H9 (cell line): ENCODE measurements at regions not wholly inside any gene's neighbourhood (a gene's known extent, or its start where the extent isn't known, plus 50 kb on each side); places are given as distances from the start of the nearest gene placed in this dataset.

Experiments used
- DNase-seq: peaks from one replicate; pipeline ENCODE4 v3.0.0-alpha.2; 2017
- H2AFZ ChIP-seq: one replicate; pipeline ENCODE4 v1.6.1; 2013; ENCODE audit warnings: mild to moderate bottlenecking, low read length, control low read depth, moderate library complexity
- H2AK5ac ChIP-seq: 2 replicates; pipeline ENCODE4 v1.6.1; 2013; ENCODE audit warnings: low read length, control low read depth, mixed read lengths; ENCODE audit not compliant: insufficient read length
- H2BK120ac ChIP-seq: one replicate; pipeline ENCODE4 v1.6.1; 2013; ENCODE audit warnings: low read depth, mild to moderate bottlenecking, low read length, control low read depth, inconsistent platforms; ENCODE audit not compliant: poor library complexity, severe bottlenecking
- H2BK12ac ChIP-seq: 2 replicates; pipeline ENCODE4 v1.6.1; 2013; ENCODE audit warnings: low read length, control low read depth, mixed read lengths, low read depth; ENCODE audit not compliant: insufficient read length
- H2BK15ac ChIP-seq: 2 replicates; pipeline ENCODE4 v1.6.1; 2013; ENCODE audit warnings: low read depth, low read length, control low read depth
- H2BK20ac ChIP-seq: one replicate; pipeline ENCODE4 v1.6.1; 2013; ENCODE audit warnings: low read depth, mild to moderate bottlenecking, low read length, control low read depth, inconsistent platforms; ENCODE audit not compliant: poor library complexity, severe bottlenecking
- H2BK5ac ChIP-seq: 2 replicates; pipeline ENCODE4 v1.6.1; 2013; ENCODE audit warnings: low read length, control low read depth, mixed read lengths; ENCODE audit not compliant: insufficient read length
- H3K14ac ChIP-seq: 2 replicates; pipeline ENCODE4 v1.6.1; 2013; ENCODE audit warnings: low read length, control low read depth; ENCODE audit not compliant: insufficient read depth
- H3K18ac ChIP-seq: 2 replicates; pipeline ENCODE4 v1.6.1; 2013; ENCODE audit warnings: low read depth, mild to moderate bottlenecking, mixed read lengths, low read length, control low read depth; ENCODE audit not compliant: insufficient read length
- H3K23ac ChIP-seq: 2 replicates; pipeline ENCODE4 v1.6.1; 2013; ENCODE audit warnings: low read length, control low read depth, mixed read lengths, low read depth; ENCODE audit not compliant: insufficient read length
- H3K23me2 ChIP-seq: 2 replicates; pipeline ENCODE4 v1.6.1; 2013; ENCODE audit warnings: low read depth, mild to moderate bottlenecking, mixed read lengths, low read length, control low read depth; ENCODE audit not compliant: insufficient read length, poor library complexity, severe bottlenecking
- H3K27ac ChIP-seq: 2 replicates; pipeline ENCODE4 v1.5.1; 2013; ENCODE audit warnings: low read length, control low read depth, mixed read lengths, low read depth; ENCODE audit not compliant: insufficient read length
- H3K27me3 ChIP-seq: 2 replicates; pipeline ENCODE4 v1.6.1; 2013; ENCODE audit warnings: low read length, control low read depth, inconsistent platforms; ENCODE audit not compliant: insufficient read depth
- H3K4ac ChIP-seq: 2 replicates; pipeline ENCODE4 v1.6.1; 2013; ENCODE audit warnings: low read depth, mild to moderate bottlenecking, control low read depth, inconsistent platforms, low read length, moderate library complexity
- H3K4me1 ChIP-seq: 2 replicates; pipeline ENCODE4 v1.6.1; 2013; ENCODE audit warnings: low read length, control low read depth, inconsistent platforms; ENCODE audit not compliant: insufficient read depth
- H3K4me2 ChIP-seq: 2 replicates; pipeline ENCODE4 v1.6.1; 2013; ENCODE audit warnings: low read length, control low read depth, mixed read lengths; ENCODE audit not compliant: insufficient read length, insufficient read depth
- H3K56ac ChIP-seq: 2 replicates; pipeline ENCODE4 v1.6.1; 2013; ENCODE audit warnings: low read depth, mild to moderate bottlenecking, mixed read lengths, low read length, control low read depth; ENCODE audit not compliant: insufficient read length
- H3K79me1 ChIP-seq: 2 replicates; pipeline ENCODE4 v1.6.1; 2013; ENCODE audit warnings: low read depth, mild to moderate bottlenecking, moderate library complexity, low read length, control low read depth, inconsistent platforms; ENCODE audit not compliant: insufficient read depth, poor library complexity, severe bottlenecking
- H3K79me2 ChIP-seq: 2 replicates; pipeline ENCODE4 v1.6.1; 2013; ENCODE audit warnings: low read length, control low read depth, inconsistent platforms; ENCODE audit not compliant: insufficient read depth
- H3K9ac ChIP-seq: 2 replicates; pipeline ENCODE4 v1.6.1; 2013; ENCODE audit warnings: low read length, control low read depth, mixed read lengths; ENCODE audit not compliant: insufficient read length; ENCODE audit errors: extremely low read depth
- H3K9me3 ChIP-seq: one replicate; pipeline ENCODE4 v1.6.1; 2013; ENCODE audit warnings: low read depth, low read length, inconsistent platforms; ENCODE audit not compliant: control insufficient read depth
- H3T11ph ChIP-seq: one replicate; pipeline ENCODE4 v1.6.1; 2013; ENCODE audit warnings: mild to moderate bottlenecking, low read length, control low read depth, inconsistent platforms
- H4K20me1 ChIP-seq: one replicate; pipeline ENCODE4 v1.6.1; 2013; ENCODE audit not compliant: control insufficient read depth, insufficient read length, insufficient read depth
- H4K5ac ChIP-seq: 2 replicates; pipeline ENCODE4 v1.6.1; 2013; ENCODE audit warnings: low read depth, mild to moderate bottlenecking, mixed read lengths, low read length, control low read depth; ENCODE audit not compliant: insufficient read length
- H4K8ac ChIP-seq: replicated peaks from 2 replicates; pipeline ENCODE4 v1.6.1; 2013; ENCODE audit warnings: low read length, control low read depth, mixed read lengths, low read depth; ENCODE audit not compliant: insufficient read length
- H4K91ac ChIP-seq: 2 replicates; pipeline ENCODE4 v1.6.1; 2013; ENCODE audit warnings: low read depth, mild to moderate bottlenecking, moderate library complexity, mixed read lengths, low read length, control low read depth; ENCODE audit not compliant: insufficient read length
- H3K27ac Mint-ChIP-seq, 3 experiments: 2 replicates in 2 of 3; 3 replicates in 1 of 3; pipeline ENCODE4 v1.8.0; 2020 to 2021; ENCODE audit warnings: mixed read lengths in 3 of 3, mild to moderate bottlenecking in 1 of 3, moderate library complexity in 1 of 3
- H3K27me3 Mint-ChIP-seq: 2 replicates; pipeline ENCODE4 v1.8.0; 2021; ENCODE audit warnings: low read depth, mild to moderate bottlenecking, moderate library complexity, mixed read lengths
- H3K36me3 Mint-ChIP-seq, 3 experiments: 2 replicates in 2 of 3; 3 replicates in 1 of 3; pipeline ENCODE4 v1.8.0; 2020 to 2021; ENCODE audit warnings: low read depth in 3 of 3, mixed read lengths in 3 of 3; ENCODE audit not compliant: insufficient read depth in 1 of 3
- H3K4me1 Mint-ChIP-seq, 2 experiments: 2 replicates each; pipeline ENCODE4 v1.8.0; 2020; ENCODE audit warnings: mixed read lengths in 2 of 2
- H3K4me3 Mint-ChIP-seq, 2 experiments: 2 replicates in 1 of 2; 3 replicates in 1 of 2; pipeline ENCODE4 v1.8.0; 2020 to 2021; ENCODE audit warnings: mild to moderate bottlenecking in 2 of 2, mixed read lengths in 2 of 2, moderate library complexity in 1 of 2
- H3K9me3 Mint-ChIP-seq, 2 experiments: 2 replicates in 1 of 2; 3 replicates in 1 of 2; pipeline ENCODE4 v1.8.0; 2020; ENCODE audit warnings: mild to moderate bottlenecking in 2 of 2, mixed read lengths in 2 of 2, moderate library complexity in 1 of 2
- WGBS: extraction: QIAGEN DNeasy Blood & Tissue Kit; methylation state at CpG from one replicate; pipeline ENCODE4 v1.1.7; 2013; ENCODE audit warnings: missing lambda C conversion rate, low lambda C conversion rate, mixed read lengths; ENCODE audit not compliant: insufficient read length; ENCODE audit errors: extremely low coverage; 5-methylcytosine and 5-hydroxymethylcytosine counted together
- TF ChIP-seq, protein P1 (sequence below): fragments of 200-600 bp; sonication (generic); conservative IDR thresholded peaks from 3 replicates; pipeline ENCODE4 v1.8.0; 2021; ENCODE audit warnings: antibody characterized with exemption, mild to moderate bottlenecking

DNA sequence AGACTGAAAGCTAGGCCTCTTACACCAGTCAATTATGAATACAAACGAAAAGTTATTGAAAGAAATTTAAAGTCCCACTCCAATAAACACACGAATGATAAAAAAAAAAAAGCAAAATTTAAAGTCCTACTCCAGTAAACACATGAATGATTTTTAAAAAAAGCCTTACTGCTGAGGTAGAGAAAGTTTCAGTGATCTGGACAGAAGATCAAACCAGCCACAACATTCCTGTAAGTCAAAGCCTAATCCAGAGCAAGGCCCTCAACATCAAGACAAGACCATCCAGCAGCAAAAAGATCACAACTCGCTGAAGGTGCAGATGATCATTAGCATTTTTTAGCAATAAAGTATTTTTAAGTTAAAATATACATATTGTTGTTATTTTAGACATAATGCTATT is 95.6 kb upstream of the LIPC start:
- Mint-ChIP-seq H3K27me3 (no peaks in the 10 kb centered on the region), H3K9me3 (peaks cover 2 to 4% of the 10 kb centered on the region in 2 experiments; a peak in 3 of 5 replicates), H3K36me3 (peaks cover 0 to 5% (median 2%) of the 10 kb centered on the region in 3 experiments; a peak in 4 of 7 replicates), H3K27ac (no peak overlapping the region), H3K4me1 (peaks cover 20 to 22% of the 10 kb centered on the region in 2 experiments), H3K4me3 (no peak overlapping the region)
- H3K23ac ChIP-seq = no peak overlapping the region
- no CpG with 5 or more reads among the region's 3 CpGs for WGBS
- H3K14ac ChIP-seq = no peak overlapping the region
- H4K5ac ChIP-seq = no peak overlapping the region
- H2BK5ac ChIP-seq = no peak overlapping the region
- H3K4me1 ChIP-seq = peaks cover 3% of the 10 kb centered on the region; the same call in 1 of the 2 replicates
- no peaks in the 10 kb centered on the region for H3K23me2 ChIP-seq
- no peaks in the 10 kb centered on the region for H3K9me3 ChIP-seq
- no peaks in the 10 kb centered on the region for H3K27me3 ChIP-seq
- H2AK5ac ChIP-seq = no peak overlapping the region
- DNase-seq = no peak
- no peaks in the 10 kb centered on the region for H3K79me2 ChIP-seq
- TF ChIP-seq, protein P1, sequence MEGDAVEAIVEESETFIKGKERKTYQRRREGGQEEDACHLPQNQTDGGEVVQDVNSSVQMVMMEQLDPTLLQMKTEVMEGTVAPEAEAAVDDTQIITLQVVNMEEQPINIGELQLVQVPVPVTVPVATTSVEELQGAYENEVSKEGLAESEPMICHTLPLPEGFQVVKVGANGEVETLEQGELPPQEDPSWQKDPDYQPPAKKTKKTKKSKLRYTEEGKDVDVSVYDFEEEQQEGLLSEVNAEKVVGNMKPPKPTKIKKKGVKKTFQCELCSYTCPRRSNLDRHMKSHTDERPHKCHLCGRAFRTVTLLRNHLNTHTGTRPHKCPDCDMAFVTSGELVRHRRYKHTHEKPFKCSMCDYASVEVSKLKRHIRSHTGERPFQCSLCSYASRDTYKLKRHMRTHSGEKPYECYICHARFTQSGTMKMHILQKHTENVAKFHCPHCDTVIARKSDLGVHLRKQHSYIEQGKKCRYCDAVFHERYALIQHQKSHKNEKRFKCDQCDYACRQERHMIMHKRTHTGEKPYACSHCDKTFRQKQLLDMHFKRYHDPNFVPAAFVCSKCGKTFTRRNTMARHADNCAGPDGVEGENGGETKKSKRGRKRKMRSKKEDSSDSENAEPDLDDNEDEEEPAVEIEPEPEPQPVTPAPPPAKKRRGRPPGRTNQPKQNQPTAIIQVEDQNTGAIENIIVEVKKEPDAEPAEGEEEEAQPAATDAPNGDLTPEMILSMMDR = no peak
- no peak overlapping the region for H3K4me2 ChIP-seq
- no peak overlapping the region for H2BK20ac ChIP-seq
- H4K8ac ChIP-seq = no peak overlapping the region
- H3T11ph ChIP-seq = no peak overlapping the region
- H3K27ac ChIP-seq = no peak overlapping the region
- no peak overlapping the region for H3K18ac ChIP-seq
- no peak overlapping the region for H2AFZ ChIP-seq
- H3K4ac ChIP-seq = no peak overlapping the region
- H4K20me1 ChIP-seq = no peaks in the 10 kb centered on the region
- H3K56ac ChIP-seq = no peak overlapping the region
- H3K79me1 ChIP-seq = no peaks in the 10 kb centered on the region
- H2BK120ac ChIP-seq = no peak overlapping the region
- no peak overlapping the region for H2BK12ac ChIP-seq
- no peak overlapping the region for H3K9ac ChIP-seq
- H4K91ac ChIP-seq = no peak overlapping the region
- no peak overlapping the region for H2BK15ac ChIP-seq
